DOHH2 (cell line): ENCODE measurements at regions not wholly inside any gene's neighbourhood (a gene's known extent, or its start where the extent isn't known, plus 50 kb on each side); places are given as distances from the start of the nearest gene placed in this dataset.

ENCODE experiments used
- H3F3A ChIP-seq: fragments of 200-600 bp; sonication (generic), shearing (Covaris generic); 2 replicates; pipeline ENCODE4 v1.6.0; 2016; ENCODE audit warnings: antibody characterized with exemption, mild to moderate bottlenecking; ENCODE audit not compliant: control insufficient read depth, insufficient read depth
- H3K27ac ChIP-seq: fragments of 200-600 bp; sonication (generic); 2 replicates; pipeline ENCODE4 v1.5.1; 2014; ENCODE audit warnings: low read depth, mild to moderate bottlenecking, low read length, moderate library complexity
- H3K27me3 ChIP-seq: fragments of 200-600 bp; sonication (generic); 2 replicates; pipeline ENCODE4 v1.6.1; 2014; ENCODE audit warnings: mild to moderate bottlenecking, low read length, mixed read lengths; ENCODE audit not compliant: control insufficient read depth
- H3K36me3 ChIP-seq: fragments of 200-600 bp; sonication (generic); 2 replicates; pipeline ENCODE4 v1.6.1; 2014; ENCODE audit warnings: mild to moderate bottlenecking, low read length, moderate library complexity, mixed read lengths; ENCODE audit not compliant: control insufficient read depth
- H3K4me1 ChIP-seq: fragments of 200-600 bp; sonication (generic); 2 replicates; pipeline ENCODE4 v1.6.1; 2014; ENCODE audit warnings: mild to moderate bottlenecking, low read length, mixed read lengths; ENCODE audit not compliant: control insufficient read depth
- H3K4me2 ChIP-seq: fragments of 200-600 bp; sonication (generic); 2 replicates; pipeline ENCODE4 v1.6.0; 2014; ENCODE audit warnings: mild to moderate bottlenecking, low read length, moderate library complexity
- H3K4me3 ChIP-seq: fragments of 200-600 bp; sonication (generic); 2 replicates; pipeline ENCODE4 v1.5.1; 2014; ENCODE audit warnings: mild to moderate bottlenecking, low read length, mixed read lengths
- H3K79me2 ChIP-seq: fragments of 200-600 bp; sonication (generic); 2 replicates; pipeline ENCODE4 v1.6.1; 2014; ENCODE audit warnings: mild to moderate bottlenecking, low read length, mixed read lengths; ENCODE audit not compliant: control insufficient read depth
- H3K9me2 ChIP-seq: fragments of 200-600 bp; sonication (generic); replicated peaks from 2 replicates; pipeline ENCODE4 v1.6.1; 2014; ENCODE audit warnings: mild to moderate bottlenecking, low read length, mixed read lengths; ENCODE audit not compliant: control insufficient read depth
- H3K9me3 ChIP-seq: fragments of 200-600 bp; sonication (generic); 2 replicates; pipeline ENCODE4 v1.6.1; 2014; ENCODE audit warnings: antibody characterized with exemption, low read length, mixed read lengths; ENCODE audit not compliant: control insufficient read depth, insufficient read depth
- H4K20me1 ChIP-seq: fragments of 200-600 bp; sonication (generic); 2 replicates; pipeline ENCODE4 v1.6.0; 2014; ENCODE audit warnings: low read depth, mild to moderate bottlenecking, antibody characterized with exemption, low read length, moderate library complexity; ENCODE audit not compliant: control insufficient read depth, insufficient read depth
- CTCF ChIP-seq: fragments of 200-600 bp; sonication (generic); IDR thresholded peaks from one replicate; pipeline ENCODE4 v1.5.1; 2014; ENCODE audit warnings: antibody characterized with exemption, mild to moderate bottlenecking, low read depth, low read length; ENCODE audit not compliant: poor library complexity, severe bottlenecking
- EZH2phosphoT487 ChIP-seq: fragments of 200-600 bp; sonication (generic); IDR thresholded peaks from 2 replicates; pipeline ENCODE4 v1.6.1; 2017; ENCODE audit warnings: borderline replicate concordance, mild to moderate bottlenecking, antibody characterized with exemption, low read length, moderate library complexity, mixed read lengths

- TF ChIP-seq CTCF, result no peak
- no peak for TF ChIP-seq EZH2phosphoT487
- Histone ChIP-seq H3K36me3 (no peaks in the 10 kb centered on the region), H3K27ac (no peak overlapping the region), H4K20me1 (no peaks in the 10 kb centered on the region), H3K27me3 (no peaks in the 10 kb centered on the region), H3K9me2 (no peaks in the 10 kb centered on the region), H3K4me3 (no peak overlapping the region), H3K79me2 (no peaks in the 10 kb centered on the region), H3K4me1 (no peaks in the 10 kb centered on the region), H3K9me3 (no peaks in the 10 kb centered on the region), H3K4me2 (no peak overlapping the region), H3F3A (no peaks in the 10 kb centered on the region)
Observed at GRCh38 chr4:156473151-156473550, 498.4 kb downstream of the PDGFC start.

- TF ChIP-seq CTCF (no peak), EZH2phosphoT487 (no peak)
- Histone ChIP-seq H3K9me2 (no peaks in the 10 kb centered on the region), H3K27ac (no peak overlapping the region), H3K79me2 (no peaks in the 10 kb centered on the region), H3K4me2 (no peak overlapping the region), H4K20me1 (no peaks in the 10 kb centered on the region), H3K36me3 (no peaks in the 10 kb centered on the region), H3K27me3 (no peaks in the 10 kb centered on the region), H3K4me1 (no peaks in the 10 kb centered on the region), H3K9me3 (no peaks in the 10 kb centered on the region), H3F3A (no peaks in the 10 kb centered on the region), H3K4me3 (no peak overlapping the region)
Observed at GRCh38 chr4:156472624-156473023, 499.0 kb downstream of the PDGFC start.

GRCh38 chr4:156459584-156459983 lies 505.9 kb upstream of the CTSO start:
- Histone ChIP-seq H3K4me1 (no peaks in the 10 kb centered on the region), H3K9me3 (no peaks in the 10 kb centered on the region), H4K20me1 (no peaks in the 10 kb centered on the region), H3F3A (no peaks in the 10 kb centered on the region), H3K36me3 (no peaks in the 10 kb centered on the region), H3K27me3 (no peaks in the 10 kb centered on the region), H3K9me2 (no peaks in the 10 kb centered on the region), H3K4me2 (no peak overlapping the region), H3K27ac (no peak overlapping the region), H3K4me3 (no peak overlapping the region), H3K79me2 (no peaks in the 10 kb centered on the region)
- no peak for TF ChIP-seq EZH2phosphoT487
- TF ChIP-seq CTCF, result no peak

- Histone ChIP-seq H3K4me1 (no peaks in the 10 kb centered on the region), H3K36me3 (no peaks in the 10 kb centered on the region), H3K27ac (no peak overlapping the region), H3K9me2 (no peaks in the 10 kb centered on the region), H3K9me3 (no peaks in the 10 kb centered on the region), H3K4me3 (no peak overlapping the region), H4K20me1 (no peaks in the 10 kb centered on the region), H3K4me2 (no peak overlapping the region), H3F3A (no peaks in the 10 kb centered on the region), H3K79me2 (no peaks in the 10 kb centered on the region), H3K27me3 (no peaks in the 10 kb centered on the region)
- TF ChIP-seq EZH2phosphoT487 (no peak), CTCF (no peak)
Observed at GRCh38 chr4:156456830-156457229, 503.2 kb upstream of the CTSO start.
